Mesothelial cell of epicardium (in vitro differentiated cells): ENCODE measurements at regions not wholly inside any gene's neighbourhood (a gene's known extent, or its start where the extent isn't known, plus 50 kb on each side); places are given as distances from the start of the nearest gene placed in this dataset.
"Not testable (repeated sequence)": the region's sequence is repeated elsewhere in the genome, so short reads cannot be mapped to it uniquely, and the experiment has no call there.

Experiments used
- DNase-seq, 2 experiments: peaks; one replicate each; pipeline ENCODE4 v3.0.0; 2021; ENCODE audit warnings: low spot score in 2 of 2; ENCODE audit not compliant: unreplicated experiment in 2 of 2
- H3K27ac Mint-ChIP-seq: 2 replicates; pipeline ENCODE4 v1.8.0; 2021; ENCODE audit warnings: mixed read lengths
- H3K27me3 Mint-ChIP-seq: 2 replicates; pipeline ENCODE4 v1.8.0; 2021; ENCODE audit warnings: low read depth, mixed read lengths
- H3K36me3 Mint-ChIP-seq: 2 replicates; pipeline ENCODE4 v1.8.0; 2021; ENCODE audit warnings: mixed read lengths
- H3K4me1 Mint-ChIP-seq: 2 replicates; pipeline ENCODE4 v1.8.0; 2021; ENCODE audit warnings: mixed read lengths
- H3K4me3 Mint-ChIP-seq: 2 replicates; pipeline ENCODE4 v1.8.0; 2021; ENCODE audit warnings: mild to moderate bottlenecking, moderate library complexity, mixed read lengths
- H3K9me3 Mint-ChIP-seq: 2 replicates; pipeline ENCODE4 v1.8.0; 2021; ENCODE audit warnings: mixed read lengths
- TF ChIP-seq, protein P1 (sequence below): fragments of 200-600 bp; sonication (generic); IDR thresholded peaks from one replicate; pipeline ENCODE4 v1.5.0; 2021; ENCODE audit warnings: antibody characterized with exemption; ENCODE audit not compliant: unreplicated experiment

DNA sequence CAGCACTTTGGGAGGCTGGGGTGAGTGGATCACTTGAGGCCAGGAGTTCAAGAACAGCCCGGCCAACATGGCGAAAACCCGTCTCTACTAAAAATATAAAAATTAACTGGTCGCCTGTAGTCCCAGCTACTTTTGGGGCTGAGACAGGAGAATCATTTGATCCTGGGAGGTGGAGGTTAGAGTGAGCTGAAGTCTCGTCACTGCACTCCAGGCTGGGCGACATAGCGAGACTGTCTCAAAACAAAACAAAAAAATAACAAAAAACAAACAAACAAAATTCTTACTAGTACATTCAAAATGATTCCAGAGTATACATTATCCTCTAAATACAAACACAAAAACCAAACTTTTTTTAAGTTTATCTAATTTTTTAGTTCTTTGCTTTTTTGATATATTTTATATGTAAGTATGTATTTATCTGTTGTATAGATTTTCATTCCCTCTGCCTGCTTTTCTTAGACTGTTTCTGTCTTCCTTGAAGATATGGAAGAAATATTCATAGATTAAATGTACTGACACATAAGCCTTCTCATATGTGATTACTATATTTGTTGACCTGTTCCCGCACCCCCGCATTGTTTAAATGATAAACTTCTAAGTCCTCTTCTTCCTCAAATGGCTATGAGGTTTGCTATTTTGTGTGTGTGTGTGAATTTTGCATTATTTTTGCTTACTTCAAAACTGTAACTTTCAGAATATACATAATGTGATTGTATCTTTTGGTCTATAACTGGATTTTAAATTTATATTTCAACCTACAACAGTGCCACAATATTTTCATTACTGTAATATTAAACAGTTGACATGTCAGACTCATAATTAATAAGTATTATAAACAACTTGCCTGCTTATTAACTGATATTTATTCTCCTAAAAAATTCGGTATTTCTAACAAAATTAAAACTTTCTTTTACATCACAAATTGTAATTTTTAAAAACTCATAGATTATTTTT, 1674.1 kb upstream of the B3GALT2 start:
- H3K27ac Mint-ChIP-seq = no peak overlapping the region
- no peak overlapping the region for H3K4me3 Mint-ChIP-seq
- no peaks in the 10 kb centered on the region for H3K4me1 Mint-ChIP-seq
- peaks cover 14% of the 10 kb centered on the region for H3K9me3 Mint-ChIP-seq
- no peak for DNase-seq
- no peaks in the 10 kb centered on the region for H3K27me3 Mint-ChIP-seq
- TF ChIP-seq, protein P1, sequence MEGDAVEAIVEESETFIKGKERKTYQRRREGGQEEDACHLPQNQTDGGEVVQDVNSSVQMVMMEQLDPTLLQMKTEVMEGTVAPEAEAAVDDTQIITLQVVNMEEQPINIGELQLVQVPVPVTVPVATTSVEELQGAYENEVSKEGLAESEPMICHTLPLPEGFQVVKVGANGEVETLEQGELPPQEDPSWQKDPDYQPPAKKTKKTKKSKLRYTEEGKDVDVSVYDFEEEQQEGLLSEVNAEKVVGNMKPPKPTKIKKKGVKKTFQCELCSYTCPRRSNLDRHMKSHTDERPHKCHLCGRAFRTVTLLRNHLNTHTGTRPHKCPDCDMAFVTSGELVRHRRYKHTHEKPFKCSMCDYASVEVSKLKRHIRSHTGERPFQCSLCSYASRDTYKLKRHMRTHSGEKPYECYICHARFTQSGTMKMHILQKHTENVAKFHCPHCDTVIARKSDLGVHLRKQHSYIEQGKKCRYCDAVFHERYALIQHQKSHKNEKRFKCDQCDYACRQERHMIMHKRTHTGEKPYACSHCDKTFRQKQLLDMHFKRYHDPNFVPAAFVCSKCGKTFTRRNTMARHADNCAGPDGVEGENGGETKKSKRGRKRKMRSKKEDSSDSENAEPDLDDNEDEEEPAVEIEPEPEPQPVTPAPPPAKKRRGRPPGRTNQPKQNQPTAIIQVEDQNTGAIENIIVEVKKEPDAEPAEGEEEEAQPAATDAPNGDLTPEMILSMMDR = no peak
- H3K36me3 Mint-ChIP-seq = peaks cover 6% of the 10 kb centered on the region

DNA sequence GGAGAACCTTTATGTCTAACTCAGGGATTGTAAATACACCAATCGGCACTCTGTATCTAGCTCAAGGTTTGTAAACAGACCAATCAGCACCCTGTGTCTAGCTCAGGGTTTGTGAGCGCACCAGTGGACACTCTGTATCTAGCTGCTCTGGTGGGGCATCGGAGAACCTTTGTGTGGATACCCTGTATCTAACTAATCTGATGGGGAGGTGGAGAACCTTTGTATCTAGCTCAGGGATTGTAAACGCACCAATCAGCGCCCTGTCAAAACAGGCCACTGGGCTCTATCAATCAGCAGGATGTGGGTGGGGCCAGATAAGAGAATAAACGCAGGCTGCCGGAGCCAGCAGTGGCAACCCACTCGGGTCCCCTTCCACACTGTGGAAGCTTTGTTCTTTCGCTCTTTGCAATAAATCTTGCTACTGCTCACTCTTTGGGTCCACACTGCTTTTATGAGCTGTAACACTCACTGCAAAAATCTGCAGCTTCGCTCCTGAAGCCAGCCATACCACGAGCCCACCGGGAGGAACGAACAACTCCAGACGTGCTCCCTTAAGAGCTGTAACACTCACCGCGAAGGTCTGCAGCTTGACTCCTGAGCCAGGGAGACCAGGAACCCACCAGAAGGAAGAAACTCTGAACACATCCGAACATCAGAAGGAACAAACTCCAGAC, 1673.2 kb upstream of the B3GALT2 start:
- H3K9me3 Mint-ChIP-seq = peaks cover 14% of the 10 kb centered on the region
- not testable (repeated sequence) for H3K27me3 Mint-ChIP-seq, H3K36me3 Mint-ChIP-seq

DNA sequence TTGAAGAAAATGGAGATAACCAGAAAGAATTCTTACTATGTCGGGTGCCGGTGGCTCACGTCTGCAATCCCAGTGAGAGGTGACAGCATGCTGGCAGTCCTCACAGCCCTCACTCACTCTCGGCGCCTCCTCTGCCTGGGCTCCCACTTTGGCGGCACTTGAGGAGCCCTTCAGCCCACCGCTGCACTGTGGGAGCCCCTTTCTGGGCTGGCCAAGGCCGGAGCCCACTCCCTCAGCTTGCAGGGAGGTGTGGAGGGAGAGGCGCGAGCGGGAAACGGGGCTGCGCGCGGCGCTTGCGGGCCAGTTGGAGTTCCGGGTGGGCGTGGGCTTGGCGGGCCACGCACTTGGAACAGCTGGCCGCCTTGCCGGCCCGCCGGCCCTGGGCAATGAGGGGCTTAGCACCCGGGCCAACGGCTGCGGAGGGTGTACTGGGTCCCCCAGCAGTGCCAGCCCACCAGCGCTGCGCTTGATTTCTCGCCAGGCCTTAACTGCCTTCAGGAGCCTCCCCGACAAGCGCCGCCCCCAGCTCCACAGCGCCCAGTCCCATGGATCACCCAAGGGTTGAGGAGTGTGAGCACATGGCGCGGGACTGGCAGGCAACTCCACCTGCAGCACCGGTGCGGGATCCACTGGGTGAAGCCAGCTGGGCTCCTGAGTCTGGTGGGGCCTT, 1672.5 kb upstream of the B3GALT2 start:
- H3K27me3 Mint-ChIP-seq, H3K36me3 Mint-ChIP-seq, DNase-seq, H3K4me1 Mint-ChIP-seq, H3K27ac Mint-ChIP-seq, H3K4me3 Mint-ChIP-seq: not testable (repeated sequence)
- peaks cover 18% of the 10 kb centered on the region for H3K9me3 Mint-ChIP-seq

More for the DNA sequence above, 1673.2 kb upstream of the B3GALT2 start:
- not testable (repeated sequence) for H3K4me3 Mint-ChIP-seq, H3K4me1 Mint-ChIP-seq, H3K27ac Mint-ChIP-seq, DNase-seq

DNA sequence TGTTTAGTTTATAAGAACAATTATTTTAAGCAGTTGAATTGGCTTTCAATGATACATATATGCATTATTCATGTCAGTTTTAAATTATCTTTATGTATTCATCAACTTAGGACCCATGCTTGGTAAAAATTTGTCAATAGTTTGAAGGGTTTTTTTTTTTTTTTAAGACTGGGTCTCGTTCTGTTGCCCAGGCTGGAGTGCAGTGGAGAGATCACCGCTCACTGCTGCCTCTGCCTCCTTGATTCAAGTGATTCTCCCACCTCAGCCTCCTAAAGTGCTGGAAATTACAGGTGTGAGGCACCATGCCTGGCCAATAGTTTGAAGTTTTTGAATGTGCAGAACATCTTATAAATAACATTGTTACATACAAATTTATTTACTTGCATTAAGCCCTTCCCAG, 1671.0 kb upstream of the B3GALT2 start:
- H3K27ac Mint-ChIP-seq = no peak overlapping the region
- H3K4me3 Mint-ChIP-seq = no peak overlapping the region
- TF ChIP-seq, protein P1 = no peak
- no peak for DNase-seq
- H3K36me3 Mint-ChIP-seq = peaks cover 6% of the 10 kb centered on the region
- no peaks in the 10 kb centered on the region for H3K4me1 Mint-ChIP-seq
- H3K27me3 Mint-ChIP-seq = no peaks in the 10 kb centered on the region
- peaks cover 20% of the 10 kb centered on the region for H3K9me3 Mint-ChIP-seq

DNA sequence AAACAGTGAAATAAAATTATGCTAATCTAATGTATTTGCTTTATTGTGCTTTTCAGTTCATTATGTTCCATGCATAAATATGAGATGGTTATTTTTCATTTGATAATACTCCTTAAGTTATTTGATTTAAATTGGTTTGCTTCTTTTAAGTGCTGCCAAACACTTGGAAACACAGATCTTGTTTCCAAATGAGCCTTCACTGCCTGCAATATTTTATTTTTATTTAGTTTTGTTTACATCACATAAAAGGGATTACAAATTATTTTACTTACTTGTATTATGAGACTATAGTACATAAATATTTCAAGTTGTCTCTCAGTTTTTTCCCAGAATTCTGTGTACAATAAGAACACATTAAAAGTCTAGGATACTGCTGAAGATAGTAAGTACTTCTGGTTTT, 1662.4 kb upstream of the B3GALT2 start:
- Mint-ChIP-seq H3K27ac (no peak overlapping the region), H3K9me3 (peaks cover under 1% of the 10 kb centered on the region), H3K36me3 (no peaks in the 10 kb centered on the region), H3K4me1 (peaks cover 19% of the 10 kb centered on the region), H3K27me3 (no peaks in the 10 kb centered on the region), H3K4me3 (no peak overlapping the region)
- no peak for DNase-seq
- TF ChIP-seq, protein P1 = no peak

DNA sequence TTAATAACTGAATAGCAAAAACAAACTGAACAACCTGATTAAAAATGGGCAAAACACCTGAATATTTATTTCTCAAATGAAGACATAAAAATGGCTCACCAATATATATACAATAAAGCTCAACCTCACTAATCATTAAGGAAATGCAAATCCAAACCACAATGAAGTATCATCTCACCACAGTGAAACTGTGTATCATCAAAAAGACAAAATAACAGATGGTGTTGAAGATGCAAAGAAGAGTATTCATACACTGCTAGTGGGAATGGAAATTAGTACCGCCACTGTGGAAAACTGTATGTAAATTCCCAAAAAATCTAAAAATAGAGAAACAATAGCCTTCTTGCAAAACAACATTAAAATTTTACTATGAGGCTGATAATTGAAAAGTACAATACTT, 1660.1 kb upstream of the B3GALT2 start:
- H3K4me1 Mint-ChIP-seq = peaks cover 23% of the 10 kb centered on the region
- H3K27me3 Mint-ChIP-seq = no peaks in the 10 kb centered on the region
- H3K9me3 Mint-ChIP-seq = peaks cover 4% of the 10 kb centered on the region
- no peak overlapping the region for H3K4me3 Mint-ChIP-seq
- DNase-seq = no peak
- H3K27ac Mint-ChIP-seq = no peak overlapping the region
- TF ChIP-seq, protein P1 = no peak
- no peaks in the 10 kb centered on the region for H3K36me3 Mint-ChIP-seq
